ENCODE measurements at regions not wholly inside any gene's neighbourhood (a gene's known extent, or its start where the extent isn't known, plus 50 kb on each side); places are given as distances from the start of the nearest gene placed in this dataset.

GRCh38 chr4:57668621-57669020 lies 558.4 kb upstream of the IGFBP7 start:
- H3K4me3 ChIP-seq (ENCODE audit: low read depth, low read length): no peak overlapping the region
- DNase-seq (ENCODE audit: low read depth): no peak
- no peak for TF ChIP-seq CTCF (conservative IDR thresholded peaks at IDR 0.05; ENCODE audit: low read depth, low read length)

DNA sequence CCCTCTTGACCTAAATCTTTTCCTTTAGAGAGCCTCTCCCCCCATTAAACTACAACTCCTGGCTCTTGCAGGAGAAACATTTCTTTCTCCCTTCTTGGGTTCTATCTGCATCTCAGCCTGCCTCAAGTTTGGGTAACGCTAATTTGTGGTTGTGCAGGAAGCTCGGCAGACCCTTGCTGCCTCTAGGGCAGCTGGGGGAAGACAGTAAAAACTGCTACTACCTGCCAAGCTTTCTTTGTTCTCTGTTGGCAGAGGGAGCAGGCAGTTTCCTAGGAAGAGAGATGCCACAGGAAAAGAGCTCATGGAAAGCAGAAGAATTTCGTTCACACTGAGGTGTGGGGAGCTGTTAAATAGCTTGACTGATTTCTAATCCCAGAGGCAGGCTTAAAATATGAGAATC lies 555.6 kb upstream of the IGFBP7 start:
- no peak for DNase-seq (ENCODE audit: low read depth)
- no peak for TF ChIP-seq CTCF (conservative IDR thresholded peaks at IDR 0.05; ENCODE audit: low read depth, low read length)
- no peak overlapping the region for H3K4me3 ChIP-seq (ENCODE audit: low read depth, low read length)

DNA sequence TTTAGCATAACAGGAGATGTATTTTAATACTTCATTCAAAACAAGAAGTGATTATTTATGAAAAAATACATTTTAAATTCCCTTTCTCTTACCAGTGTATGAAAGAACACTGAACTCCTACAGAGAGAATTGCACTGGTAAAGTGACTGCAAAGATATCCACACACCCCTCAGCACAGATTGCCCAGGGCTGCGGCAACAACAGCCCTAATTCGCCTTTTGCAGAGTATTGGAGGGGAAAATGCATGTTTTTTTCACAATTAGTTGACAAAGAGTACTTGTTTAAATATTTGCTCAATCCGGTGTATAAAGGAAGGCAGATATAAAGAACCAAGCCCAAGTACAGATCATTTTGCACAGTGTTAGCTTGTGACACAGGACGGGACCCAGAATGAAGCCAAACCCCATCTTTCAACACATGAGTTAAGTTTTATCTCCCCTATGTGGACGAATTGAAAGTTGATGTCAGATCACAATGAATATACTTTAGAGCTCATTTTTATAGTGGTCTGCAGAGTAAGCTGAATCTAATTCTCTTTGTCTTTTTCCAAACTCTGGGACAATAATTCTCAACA lies 551.4 kb upstream of the IGFBP7 start:
- DNase-seq (ENCODE audit: low read depth): no peak
- no peak for TF ChIP-seq CTCF (conservative IDR thresholded peaks at IDR 0.05; ENCODE audit: low read depth, low read length)
- no peak overlapping the region for H3K4me3 ChIP-seq (ENCODE audit: low read depth, low read length)

DNA sequence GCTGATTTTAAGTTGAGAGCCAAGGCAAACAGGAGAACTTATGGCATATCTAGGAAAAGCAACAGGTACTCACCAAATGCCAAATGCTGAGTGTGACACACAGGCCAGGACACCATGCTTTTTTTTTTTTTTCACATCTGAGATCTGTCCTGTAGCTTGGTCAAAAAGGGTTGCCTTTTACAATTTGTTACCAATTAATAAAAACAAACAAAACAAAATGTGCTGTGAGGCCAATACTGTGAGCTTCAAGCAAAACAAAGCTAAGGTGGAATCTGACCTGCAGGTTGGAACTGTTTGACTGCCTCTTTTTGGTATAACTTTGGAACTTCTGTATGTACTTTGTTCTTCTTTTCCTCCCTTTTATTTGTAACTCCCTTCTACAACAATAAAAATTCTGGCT lies 548.5 kb upstream of the IGFBP7 start:
- no peak for DNase-seq (ENCODE audit: low read depth)
- H3K4me3 ChIP-seq (ENCODE audit: low read depth, low read length): no peak overlapping the region
- TF ChIP-seq CTCF (conservative IDR thresholded peaks at IDR 0.05; ENCODE audit: low read depth, low read length): no peak

- H3K4me3 ChIP-seq (ENCODE audit: low read depth, low read length): no peak overlapping the region
- TF ChIP-seq CTCF (conservative IDR thresholded peaks at IDR 0.05; ENCODE audit: low read depth, low read length): no peak
- DNase-seq (ENCODE audit: low read depth): no peak
Measured at GRCh38 chr4:57658188-57658587, 548.0 kb upstream of the IGFBP7 start.

DNA sequence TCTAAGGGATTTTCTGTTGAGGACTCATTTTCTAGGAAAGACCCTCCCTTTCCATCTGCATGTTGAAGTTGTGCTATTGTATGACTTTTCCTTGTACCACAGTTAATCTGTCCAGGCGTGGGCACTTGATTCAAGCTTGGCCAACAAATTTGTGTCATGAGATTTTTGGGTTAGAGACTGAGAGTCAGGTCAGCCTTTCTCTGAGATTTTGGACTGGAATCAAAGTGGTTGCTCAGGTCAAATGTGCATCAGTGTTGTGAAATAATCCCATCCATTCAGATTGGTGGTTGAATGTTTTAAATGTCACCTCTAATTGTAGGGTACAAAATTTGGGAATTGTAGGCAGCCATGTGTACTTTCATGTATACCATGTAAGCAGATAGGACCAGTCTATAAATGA lies 545.2 kb upstream of the IGFBP7 start:
- H3K4me3 ChIP-seq (ENCODE audit: low read depth, low read length): no peak overlapping the region
- DNase-seq (ENCODE audit: low read depth): no peak
- TF ChIP-seq CTCF (conservative IDR thresholded peaks at IDR 0.05; ENCODE audit: low read depth, low read length): no peak

DNA sequence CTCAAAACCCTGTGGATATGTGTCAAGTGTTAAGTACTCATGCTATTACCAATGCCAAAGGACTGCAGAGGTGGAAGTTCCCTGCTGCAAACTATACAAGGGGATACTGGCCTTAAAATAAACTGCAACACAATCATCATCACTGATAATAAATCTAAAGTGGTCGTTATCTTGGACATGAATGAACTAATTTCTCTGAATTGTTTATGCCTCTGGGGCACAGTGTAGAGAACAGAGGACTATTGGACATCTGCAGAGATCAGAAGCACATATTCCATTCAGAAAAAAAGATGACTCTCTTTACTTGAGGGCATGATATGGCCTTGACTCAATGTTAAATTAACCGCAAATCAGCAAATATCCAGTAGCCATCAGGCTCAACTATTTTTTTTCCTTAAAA lies 542.6 kb upstream of the IGFBP7 start:
- no peak overlapping the region for H3K4me3 ChIP-seq (ENCODE audit: low read depth, low read length)
- TF ChIP-seq CTCF (conservative IDR thresholded peaks at IDR 0.05; ENCODE audit: low read depth, low read length): no peak
- no peak for DNase-seq (ENCODE audit: low read depth)
